Esophagus muscularis mucosa (tissue), 3 donors: ENCODE measurements at regions not wholly inside any gene's neighbourhood (a gene's known extent, or its start where the extent isn't known, plus 50 kb on each side); places are given as distances from the start of the nearest gene placed in this dataset.

Experiments used
- POLR2AphosphoS5 ChIP-seq, 2 donors: sonication (generic); formaldehyde crosslinking; IDR thresholded peaks; one replicate each; pipeline ENCODE4 v1.6.1; 2017; ENCODE audit warnings: antibody characterized with exemption in 2 of 2
- TF ChIP-seq, protein P1 (sequence below), 3 experiments: fragments of 200-600 bp in 2 of 3; fragments of 450-650 bp in 1 of 3; sonication (generic) in 2 of 3; IDR thresholded peaks; one replicate each; pipeline ENCODE4 v1.5.1; 2017 to 2019; ENCODE audit warnings: antibody characterized with exemption in 3 of 3, mild to moderate bottlenecking in 2 of 3, moderate library complexity in 1 of 3

GRCh38 chr14:28365510-28365909 is 401.1 kb upstream of the FOXG1 start:
- TF ChIP-seq, protein P1, sequence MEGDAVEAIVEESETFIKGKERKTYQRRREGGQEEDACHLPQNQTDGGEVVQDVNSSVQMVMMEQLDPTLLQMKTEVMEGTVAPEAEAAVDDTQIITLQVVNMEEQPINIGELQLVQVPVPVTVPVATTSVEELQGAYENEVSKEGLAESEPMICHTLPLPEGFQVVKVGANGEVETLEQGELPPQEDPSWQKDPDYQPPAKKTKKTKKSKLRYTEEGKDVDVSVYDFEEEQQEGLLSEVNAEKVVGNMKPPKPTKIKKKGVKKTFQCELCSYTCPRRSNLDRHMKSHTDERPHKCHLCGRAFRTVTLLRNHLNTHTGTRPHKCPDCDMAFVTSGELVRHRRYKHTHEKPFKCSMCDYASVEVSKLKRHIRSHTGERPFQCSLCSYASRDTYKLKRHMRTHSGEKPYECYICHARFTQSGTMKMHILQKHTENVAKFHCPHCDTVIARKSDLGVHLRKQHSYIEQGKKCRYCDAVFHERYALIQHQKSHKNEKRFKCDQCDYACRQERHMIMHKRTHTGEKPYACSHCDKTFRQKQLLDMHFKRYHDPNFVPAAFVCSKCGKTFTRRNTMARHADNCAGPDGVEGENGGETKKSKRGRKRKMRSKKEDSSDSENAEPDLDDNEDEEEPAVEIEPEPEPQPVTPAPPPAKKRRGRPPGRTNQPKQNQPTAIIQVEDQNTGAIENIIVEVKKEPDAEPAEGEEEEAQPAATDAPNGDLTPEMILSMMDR (IDR thresholded peaks at IDR 0.05): no peak
- TF ChIP-seq POLR2AphosphoS5 (IDR thresholded peaks at IDR 0.05): no peak
